Mammary epithelial cell (primary cell): ENCODE measurements at regions not wholly inside any gene's neighbourhood (a gene's known extent, or its start where the extent isn't known, plus 50 kb on each side); places are given as distances from the start of the nearest gene placed in this dataset.

ENCODE experiments used
- CTCF ChIP-seq, 2 donors: IDR thresholded peaks in 1 of 2; conservative IDR thresholded peaks in 1 of 2; 2 replicates each; pipeline ENCODE4 v1.5.1; 2011 to 2012; ENCODE audit warnings: inconsistent platforms in 2 of 2, low read length in 2 of 2, mild to moderate bottlenecking in 2 of 2, control low read depth in 1 of 2, low read depth in 1 of 2; ENCODE audit not compliant: insufficient read depth in 1 of 2; ENCODE audit errors: extremely low read depth in 1 of 2
- EZH2 ChIP-seq: IDR thresholded peaks from 2 replicates; pipeline ENCODE4 v1.6.1; 2012; ENCODE audit warnings: low read length, inconsistent platforms, borderline replicate concordance

DNA sequence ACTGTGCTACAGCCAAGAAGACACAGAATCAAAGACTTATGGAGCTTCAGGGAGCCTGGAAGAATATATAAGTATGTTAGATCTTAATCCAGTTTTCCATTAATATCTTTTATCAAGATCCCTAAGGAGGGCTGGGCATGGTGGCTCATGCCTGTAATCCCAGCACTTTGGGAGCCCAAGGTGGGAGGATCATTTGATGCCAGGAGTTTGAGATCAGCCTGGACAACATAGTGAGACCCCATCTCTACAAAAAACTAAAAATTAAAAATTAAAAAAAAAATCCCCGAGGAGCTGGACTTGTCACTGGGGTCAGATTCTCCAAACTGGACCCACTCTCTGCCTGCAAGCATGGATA is 113.9 kb upstream of the CDC42BPA start:
- TF ChIP-seq CTCF (conservative IDR thresholded peaks at IDR 0.05 in 1 of 2, IDR thresholded peaks at IDR 0.05 in 1 of 2; ENCODE audit: extremely low read depth in 1 of 2, insufficient read depth in 1 of 2, low read depth in 1 of 2, low read length in 2 of 2) = no peak
- no peak for TF ChIP-seq EZH2
